Activated B cell treated with CpG ODN at 0.5 μM for 24 hours (primary cell): ENCODE measurements at regions not wholly inside any gene's neighbourhood (a gene's known extent, or its start where the extent isn't known, plus 50 kb on each side); places are given as distances from the start of the nearest gene placed in this dataset.

Source experiments
- ATAC-seq: fragments of 200-7000 bp; cut with Tn5 transposase; one replicate; pipeline ENCODE4 v1.10.0; 2021; ENCODE audit warnings: low read depth, mild to moderate bottlenecking, moderate library complexity
- CTCF ChIA-PET: fragments of 350-600 bp; sonication (Branson Sonifier 250); formaldehyde crosslinking; loops from one replicate; lab custom pipeline; 2021; ENCODE audit warnings: antibody characterized with exemption; lab: Charles Lee
- POLR2A ChIA-PET: fragments of 350-600 bp; sonication (Branson Sonifier 250); formaldehyde crosslinking; loops from one replicate; lab custom pipeline; 2021; ENCODE audit warnings: antibody characterized with exemption; lab: Charles Lee
- DNase-seq: peaks from one replicate; pipeline ENCODE4 v3.0.0; 2022
- H3K27ac Mint-ChIP-seq: one replicate; pipeline ENCODE4 v1.8.0; 2020; ENCODE audit warnings: mixed read lengths
- H3K27me3 Mint-ChIP-seq: one replicate; pipeline ENCODE4 v1.8.0; 2021; ENCODE audit warnings: mixed read lengths
- H3K36me3 Mint-ChIP-seq: one replicate; pipeline ENCODE4 v1.8.0; 2021; ENCODE audit warnings: low read depth, mixed read lengths
- H3K4me1 Mint-ChIP-seq: one replicate; pipeline ENCODE4 v1.8.0; 2021; ENCODE audit warnings: mixed read lengths
- H3K4me3 Mint-ChIP-seq: one replicate; pipeline ENCODE4 v1.8.0; 2020; ENCODE audit warnings: mild to moderate bottlenecking, mixed read lengths
- H3K9me3 Mint-ChIP-seq: one replicate; pipeline ENCODE4 v1.8.0; 2020; ENCODE audit warnings: mixed read lengths
- CTCF ChIP-seq: fragments of 200-600 bp; IDR thresholded peaks from one replicate; pipeline ENCODE4 v1.8.0; 2022; ENCODE audit warnings: antibody characterized with exemption, mild to moderate bottlenecking
- intact Hi-C: fragments of 100-400 bp; cut with micrococcal nuclease; formaldehyde crosslinking; loops from one replicate; pipeline ENCODE4 v1.15.1; 2024

- Mint-ChIP-seq H3K4me3 (no peak overlapping the region), H3K36me3 (no peaks in the 10 kb centered on the region), H3K27ac (no peak overlapping the region), H3K9me3 (no peaks in the 10 kb centered on the region), H3K4me1 (no peaks in the 10 kb centered on the region), H3K27me3 (peaks cover 13% of the 10 kb centered on the region)
- TF ChIP-seq CTCF, result no peak
- DNase-seq, result no peak
- ATAC-seq, result no peak
- ChIA-PET CTCF (no interaction called here), POLR2A (no interaction called here)
- intact Hi-C loops, result no loop called here
Measured at GRCh38 chr20:46791722-46792416, 82.4 kb downstream of the SLC2A10 start.

- H3K27me3 Mint-ChIP-seq, result peaks cover 13% of the 10 kb centered on the region
- ATAC-seq, result no peak
- H3K27ac Mint-ChIP-seq, result no peak overlapping the region
- DNase-seq, result no peak
- TF ChIP-seq CTCF, result no peak
- no peaks in the 10 kb centered on the region for H3K4me1 Mint-ChIP-seq
- POLR2A ChIA-PET, result no interaction called here
- H3K4me3 Mint-ChIP-seq, result no peak overlapping the region
- intact Hi-C loops, result no loop called here
- CTCF ChIA-PET, result no interaction called here
- no peaks in the 10 kb centered on the region for H3K36me3 Mint-ChIP-seq
- H3K9me3 Mint-ChIP-seq, result no peaks in the 10 kb centered on the region
Measured at GRCh38 chr20:46797206-46797605, 87.8 kb downstream of the SLC2A10 start.

- no peaks in the 10 kb centered on the region for H3K4me1 Mint-ChIP-seq
- H3K4me3 Mint-ChIP-seq, result no peak overlapping the region
- TF ChIP-seq CTCF, result no peak
- DNase-seq, result no peak
- no peak overlapping the region for H3K27ac Mint-ChIP-seq
- no peak for ATAC-seq
- H3K27me3 Mint-ChIP-seq, result peaks cover 11% of the 10 kb centered on the region
- intact Hi-C loops, result no loop called here
- H3K9me3 Mint-ChIP-seq, result no peaks in the 10 kb centered on the region
- ChIA-PET POLR2A (no interaction called here), CTCF (no interaction called here)
- H3K36me3 Mint-ChIP-seq, result no peaks in the 10 kb centered on the region
Measured at GRCh38 chr20:46798430-46798829, 89.0 kb downstream of the SLC2A10 start.

- no peaks in the 10 kb centered on the region for H3K9me3 Mint-ChIP-seq
- H3K36me3 Mint-ChIP-seq, result no peaks in the 10 kb centered on the region
- H3K4me1 Mint-ChIP-seq, result no peaks in the 10 kb centered on the region
- peaks cover 13% of the 10 kb centered on the region for H3K27me3 Mint-ChIP-seq
- intact Hi-C loops, result no loop called here
- no peak for ATAC-seq
- CTCF ChIA-PET, result no interaction called here
- no peak overlapping the region for H3K27ac Mint-ChIP-seq
- TF ChIP-seq CTCF, result no peak
- DNase-seq, result no peak
- H3K4me3 Mint-ChIP-seq, result no peak overlapping the region
- POLR2A ChIA-PET, result no interaction called here
Measured at GRCh38 chr20:46799781-46800408, 90.4 kb downstream of the SLC2A10 start.

GRCh38 chr20:46800409-46800804 lies 91.0 kb downstream of the SLC2A10 start:
- no peak for DNase-seq
- Mint-ChIP-seq H3K27me3 (peaks cover 12% of the 10 kb centered on the region), H3K4me3 (no peak overlapping the region), H3K36me3 (no peaks in the 10 kb centered on the region), H3K9me3 (no peaks in the 10 kb centered on the region), H3K27ac (no peak overlapping the region), H3K4me1 (no peaks in the 10 kb centered on the region)
- POLR2A ChIA-PET, result no interaction called here
- intact Hi-C loops, result no loop called here
- ATAC-seq, result no peak
- CTCF ChIA-PET, result no interaction called here
- TF ChIP-seq CTCF, result no peak
